ENCODE measurements at regions not wholly inside any gene's neighbourhood (a gene's known extent, or its start where the extent isn't known, plus 50 kb on each side); places are given as distances from the start of the nearest gene placed in this dataset.

GRCh38 chr2:154556607-154557006, 141.9 kb upstream of the KCNJ3 start:
- TF ChIP-seq RCOR1 (IDR thresholded peaks at IDR 0.05; ENCODE audit: low read depth, low read length) (no peak), CHD4 (IDR thresholded peaks at IDR 0.05; ENCODE audit: borderline replicate concordance) (no peak)

Measured in A549 (cell line).